ENCODE measurements at regions not wholly inside any gene's neighbourhood (a gene's known extent, or its start where the extent isn't known, plus 50 kb on each side); places are given as distances from the start of the nearest gene placed in this dataset.
"Not testable (repeated sequence)": the region's sequence is repeated elsewhere in the genome, so short reads cannot be mapped to it uniquely, and the experiment has no call there.

GRCh38 chr21:6368824-6369223 lies 4152.6 kb upstream of the TPTE start:
- TF ChIP-seq, protein P1, sequence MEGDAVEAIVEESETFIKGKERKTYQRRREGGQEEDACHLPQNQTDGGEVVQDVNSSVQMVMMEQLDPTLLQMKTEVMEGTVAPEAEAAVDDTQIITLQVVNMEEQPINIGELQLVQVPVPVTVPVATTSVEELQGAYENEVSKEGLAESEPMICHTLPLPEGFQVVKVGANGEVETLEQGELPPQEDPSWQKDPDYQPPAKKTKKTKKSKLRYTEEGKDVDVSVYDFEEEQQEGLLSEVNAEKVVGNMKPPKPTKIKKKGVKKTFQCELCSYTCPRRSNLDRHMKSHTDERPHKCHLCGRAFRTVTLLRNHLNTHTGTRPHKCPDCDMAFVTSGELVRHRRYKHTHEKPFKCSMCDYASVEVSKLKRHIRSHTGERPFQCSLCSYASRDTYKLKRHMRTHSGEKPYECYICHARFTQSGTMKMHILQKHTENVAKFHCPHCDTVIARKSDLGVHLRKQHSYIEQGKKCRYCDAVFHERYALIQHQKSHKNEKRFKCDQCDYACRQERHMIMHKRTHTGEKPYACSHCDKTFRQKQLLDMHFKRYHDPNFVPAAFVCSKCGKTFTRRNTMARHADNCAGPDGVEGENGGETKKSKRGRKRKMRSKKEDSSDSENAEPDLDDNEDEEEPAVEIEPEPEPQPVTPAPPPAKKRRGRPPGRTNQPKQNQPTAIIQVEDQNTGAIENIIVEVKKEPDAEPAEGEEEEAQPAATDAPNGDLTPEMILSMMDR (optimal IDR thresholded peaks at IDR 0.05 in 1 of 3, IDR thresholded peaks at IDR 0.05 in 1 of 3, conservative IDR thresholded peaks at IDR 0.05 in 1 of 3; ENCODE audit: extremely low read depth in 1 of 3, insufficient read depth in 2 of 3, low read length in 3 of 3): not testable (repeated sequence)
- not testable (repeated sequence) for TF ChIP-seq EZH2 (IDR thresholded peaks at IDR 0.05; ENCODE audit: low read length)
